PC-9 (cell line): ENCODE measurements at regions not wholly inside any gene's neighbourhood (a gene's known extent, or its start where the extent isn't known, plus 50 kb on each side); places are given as distances from the start of the nearest gene placed in this dataset.

Source experiments
- CTCF ChIP-seq: fragments of 200-600 bp; sonication (generic); conservative IDR thresholded peaks from 2 replicates; pipeline ENCODE4 v1.6.1; 2017; ENCODE audit warnings: mixed run types, antibody characterized with exemption, mild to moderate bottlenecking, moderate library complexity
- EZH2 ChIP-seq: fragments of 200-600 bp; sonication (generic); IDR thresholded peaks from 2 replicates; pipeline ENCODE4 v1.8.0; 2017; ENCODE audit warnings: antibody characterized with exemption, low read depth

- TF ChIP-seq EZH2 (no peak), CTCF (no peak)
Observed at GRCh38 chr5:172567294-172567693, 73.8 kb upstream of the NEURL1B start.
